Endothelial cell (in vitro differentiated cells): ENCODE measurements at regions not wholly inside any gene's neighbourhood (a gene's known extent, or its start where the extent isn't known, plus 50 kb on each side); places are given as distances from the start of the nearest gene placed in this dataset.

Source experiments
- DNase-seq: peaks from one replicate; pipeline ENCODE4 v3.0.0; 2021; ENCODE audit warnings: low spot score
- H3K27ac Mint-ChIP-seq: one replicate; pipeline ENCODE4 v1.8.0; 2021; ENCODE audit warnings: mixed read lengths, inconsistent platforms; ENCODE audit not compliant: unreplicated experiment
- H3K27me3 Mint-ChIP-seq: one replicate; pipeline ENCODE4 v1.8.0; 2021; ENCODE audit warnings: mild to moderate bottlenecking, moderate library complexity, mixed read lengths, inconsistent platforms; ENCODE audit not compliant: unreplicated experiment
- H3K36me3 Mint-ChIP-seq: one replicate; pipeline ENCODE4 v1.8.0; 2021; ENCODE audit warnings: mild to moderate bottlenecking, low read depth, mixed read lengths, inconsistent platforms; ENCODE audit not compliant: unreplicated experiment
- H3K4me1 Mint-ChIP-seq: one replicate; pipeline ENCODE4 v1.8.0; 2021; ENCODE audit warnings: mild to moderate bottlenecking, mixed read lengths, inconsistent platforms; ENCODE audit not compliant: unreplicated experiment
- H3K4me3 Mint-ChIP-seq: one replicate; pipeline ENCODE4 v1.8.0; 2021; ENCODE audit warnings: mild to moderate bottlenecking, mixed read lengths, inconsistent platforms; ENCODE audit not compliant: unreplicated experiment
- H3K9me3 Mint-ChIP-seq: one replicate; pipeline ENCODE4 v1.8.0; 2021; ENCODE audit warnings: mixed read lengths, inconsistent platforms; ENCODE audit not compliant: unreplicated experiment
- CTCF ChIP-seq: fragments of 200-600 bp; sonication (generic); IDR thresholded peaks from one replicate; pipeline ENCODE4 v1.5.0; 2021; ENCODE audit warnings: antibody characterized with exemption; ENCODE audit not compliant: unreplicated experiment

- H3K36me3 Mint-ChIP-seq = no peaks in the 10 kb centered on the region
- H3K4me3 Mint-ChIP-seq = no peak overlapping the region
- no peak overlapping the region for H3K27ac Mint-ChIP-seq
- no peak for TF ChIP-seq CTCF
- no peaks in the 10 kb centered on the region for H3K9me3 Mint-ChIP-seq
- no peak for DNase-seq
- no peaks in the 10 kb centered on the region for H3K4me1 Mint-ChIP-seq
- H3K27me3 Mint-ChIP-seq = peaks cover 1% of the 10 kb centered on the region
Measured at GRCh38 chr13:67568205-67568604, 338.1 kb upstream of the PCDH9 start.

GRCh38 chr13:67557642-67558241 is 327.6 kb upstream of the PCDH9 start:
- DNase-seq = no peak
- Mint-ChIP-seq H3K9me3 (no peaks in the 10 kb centered on the region), H3K27ac (no peak overlapping the region), H3K4me3 (no peak overlapping the region), H3K27me3 (peaks cover 3% of the 10 kb centered on the region), H3K36me3 (no peaks in the 10 kb centered on the region), H3K4me1 (no peaks in the 10 kb centered on the region)
- TF ChIP-seq CTCF = no peak

- H3K4me1 Mint-ChIP-seq = no peaks in the 10 kb centered on the region
- H3K27ac Mint-ChIP-seq = no peak overlapping the region
- no peaks in the 10 kb centered on the region for H3K36me3 Mint-ChIP-seq
- no peak for TF ChIP-seq CTCF
- no peaks in the 10 kb centered on the region for H3K9me3 Mint-ChIP-seq
- H3K4me3 Mint-ChIP-seq = no peak overlapping the region
- peaks cover 3% of the 10 kb centered on the region for H3K27me3 Mint-ChIP-seq
- no peak for DNase-seq
Measured at GRCh38 chr13:67557118-67557517, 327.0 kb upstream of the PCDH9 start.

GRCh38 chr13:67554746-67555452 is 324.8 kb upstream of the PCDH9 start:
- Mint-ChIP-seq H3K9me3 (no peaks in the 10 kb centered on the region), H3K27ac (no peak overlapping the region), H3K36me3 (no peaks in the 10 kb centered on the region), H3K4me3 (no peak overlapping the region), H3K27me3 (peaks cover 3% of the 10 kb centered on the region), H3K4me1 (no peaks in the 10 kb centered on the region)
- TF ChIP-seq CTCF = no peak
- DNase-seq = no peak

- Mint-ChIP-seq H3K27me3 (peaks cover 3% of the 10 kb centered on the region), H3K27ac (no peak overlapping the region), H3K36me3 (no peaks in the 10 kb centered on the region), H3K4me3 (no peak overlapping the region), H3K9me3 (no peaks in the 10 kb centered on the region), H3K4me1 (no peaks in the 10 kb centered on the region)
- TF ChIP-seq CTCF = no peak
- DNase-seq = no peak
Measured at GRCh38 chr13:67554286-67554685, 324.1 kb upstream of the PCDH9 start.
